RWPE2 (cell line): ENCODE measurements at regions not wholly inside any gene's neighbourhood (a gene's known extent, or its start where the extent isn't known, plus 50 kb on each side); places are given as distances from the start of the nearest gene placed in this dataset.
A peak's percentile ranks its signal among the peaks of the same experiment; 100 is the strongest.
"Not testable (repeated sequence)": the region's sequence is repeated elsewhere in the genome, so short reads cannot be mapped to it uniquely, and the experiment has no call there.

Experiments
- ATAC-seq: fragments of 200-7000 bp; cut with Tn5 transposase; 3 replicates; pipeline ENCODE4 v1.9.1; 2021; ENCODE audit warnings: low read depth
- DNase-seq: peaks from one replicate; pipeline ENCODE4 v3.0.0-alpha.2; 2020; ENCODE audit warnings: low spot score
- H3K27ac ChIP-seq: fragments of 450-650 bp; 2 replicates; pipeline ENCODE4 v1.5.1; 2017; ENCODE audit warnings: mild to moderate bottlenecking; ENCODE audit not compliant: poor library complexity, severe bottlenecking
- H3K27me3 ChIP-seq: fragments of 250-450 bp; sonication (Bioruptor Pico); 2 replicates; pipeline ENCODE4 v1.5.1; 2021; ENCODE audit warnings: mild to moderate bottlenecking, moderate library complexity; ENCODE audit not compliant: insufficient read depth, poor library complexity, severe bottlenecking
- H3K36me3 ChIP-seq: fragments of 250-450 bp; sonication (Bioruptor Pico); 2 replicates; pipeline ENCODE4 v1.5.1; 2020; ENCODE audit warnings: low read depth, mild to moderate bottlenecking, moderate library complexity
- H3K4me1 ChIP-seq: fragments of 250-450 bp; sonication (Bioruptor Pico); 2 replicates; pipeline ENCODE4 v1.5.1; 2021; ENCODE audit warnings: mild to moderate bottlenecking, moderate library complexity; ENCODE audit not compliant: insufficient read depth, poor library complexity, severe bottlenecking
- H3K4me3 ChIP-seq: fragments of 250-450 bp; sonication (Bioruptor Pico); 2 replicates; pipeline ENCODE4 v1.5.1; 2021; ENCODE audit warnings: mild to moderate bottlenecking, moderate library complexity; ENCODE audit not compliant: severe bottlenecking
- H3K9me3 ChIP-seq: fragments of 250-450 bp; sonication (Bioruptor Pico); 2 replicates; pipeline ENCODE4 v1.5.1; 2021; ENCODE audit warnings: mild to moderate bottlenecking, moderate library complexity; ENCODE audit not compliant: severe bottlenecking
- TF ChIP-seq, protein P1 (sequence below): fragments of 450-650 bp; IDR thresholded peaks from one replicate; pipeline ENCODE4 v1.5.1; 2017; ENCODE audit warnings: mild to moderate bottlenecking, moderate library complexity; ENCODE audit not compliant: poor library complexity, severe bottlenecking

DNA sequence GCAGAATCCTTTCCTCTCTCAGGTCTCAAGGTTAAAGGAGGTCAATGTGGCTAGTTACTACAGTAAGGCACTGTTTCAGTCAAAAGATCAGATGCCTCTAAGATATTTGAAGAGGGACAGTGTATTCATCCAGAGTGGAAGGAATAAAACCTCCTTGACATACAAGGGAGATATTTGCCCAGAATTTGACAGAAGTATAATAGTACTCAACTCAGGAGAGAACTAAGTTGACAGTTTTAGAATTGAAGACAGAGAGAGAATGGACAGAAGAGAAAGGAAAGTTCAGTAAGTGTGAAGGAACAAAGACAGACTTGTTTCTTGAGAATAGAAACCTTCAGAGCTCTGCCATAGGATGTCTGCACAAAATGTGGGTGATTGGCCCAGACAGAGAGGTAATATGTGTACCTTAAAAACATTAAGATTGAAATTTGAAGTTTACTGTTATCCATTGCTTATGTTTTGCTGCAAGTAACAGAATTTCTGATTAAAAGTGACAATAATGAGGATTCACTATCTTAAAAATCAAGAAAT, 507.1 kb downstream of the IGSF11 start:
- Histone ChIP-seq H3K4me3 (no peak overlapping the region), H3K27ac (no peak overlapping the region), H3K9me3 (peaks cover 6% of the 10 kb centered on the region), H3K4me1 (peaks cover 27% of the 10 kb centered on the region), H3K27me3 (no peaks in the 10 kb centered on the region), H3K36me3 (no peaks in the 10 kb centered on the region)
- TF ChIP-seq, protein P1, sequence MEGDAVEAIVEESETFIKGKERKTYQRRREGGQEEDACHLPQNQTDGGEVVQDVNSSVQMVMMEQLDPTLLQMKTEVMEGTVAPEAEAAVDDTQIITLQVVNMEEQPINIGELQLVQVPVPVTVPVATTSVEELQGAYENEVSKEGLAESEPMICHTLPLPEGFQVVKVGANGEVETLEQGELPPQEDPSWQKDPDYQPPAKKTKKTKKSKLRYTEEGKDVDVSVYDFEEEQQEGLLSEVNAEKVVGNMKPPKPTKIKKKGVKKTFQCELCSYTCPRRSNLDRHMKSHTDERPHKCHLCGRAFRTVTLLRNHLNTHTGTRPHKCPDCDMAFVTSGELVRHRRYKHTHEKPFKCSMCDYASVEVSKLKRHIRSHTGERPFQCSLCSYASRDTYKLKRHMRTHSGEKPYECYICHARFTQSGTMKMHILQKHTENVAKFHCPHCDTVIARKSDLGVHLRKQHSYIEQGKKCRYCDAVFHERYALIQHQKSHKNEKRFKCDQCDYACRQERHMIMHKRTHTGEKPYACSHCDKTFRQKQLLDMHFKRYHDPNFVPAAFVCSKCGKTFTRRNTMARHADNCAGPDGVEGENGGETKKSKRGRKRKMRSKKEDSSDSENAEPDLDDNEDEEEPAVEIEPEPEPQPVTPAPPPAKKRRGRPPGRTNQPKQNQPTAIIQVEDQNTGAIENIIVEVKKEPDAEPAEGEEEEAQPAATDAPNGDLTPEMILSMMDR, result no peak
- ATAC-seq (no peak), DNase-seq (no peak)

GRCh38 chr3:118529554-118529953, 505.1 kb downstream of the IGSF11 start:
- no peak for DNase-seq
- no peak overlapping the region for H3K27ac ChIP-seq
- H3K4me1 ChIP-seq, result peaks cover 33% of the 10 kb centered on the region
- TF ChIP-seq, protein P1, result no peak
- H3K36me3 ChIP-seq, result no peaks in the 10 kb centered on the region
- H3K9me3 ChIP-seq, result peaks cover 6% of the 10 kb centered on the region
- ATAC-seq, result peak; percentile 31; the same call in 1 of the 3 replicates
- H3K27me3 ChIP-seq, result no peaks in the 10 kb centered on the region
- H3K4me3 ChIP-seq, result no peak overlapping the region

GRCh38 chr3:118530350-118530922, 504.2 kb downstream of the IGSF11 start:
- Histone ChIP-seq H3K27me3 (no peaks in the 10 kb centered on the region), H3K4me3 (no peak overlapping the region), H3K27ac (no peak overlapping the region), H3K36me3 (no peaks in the 10 kb centered on the region), H3K9me3 (peaks cover 6% of the 10 kb centered on the region), H3K4me1 (peaks cover 33% of the 10 kb centered on the region)
- ATAC-seq (no peak), DNase-seq (no peak)
- TF ChIP-seq, protein P1, result no peak

GRCh38 chr3:118530927-118531356, 503.7 kb downstream of the IGSF11 start:
- peaks cover 33% of the 10 kb centered on the region for H3K4me1 ChIP-seq
- not testable (repeated sequence) for H3K27me3 ChIP-seq, ATAC-seq, DNase-seq, H3K36me3 ChIP-seq, H3K4me3 ChIP-seq, H3K9me3 ChIP-seq, H3K27ac ChIP-seq

DNA sequence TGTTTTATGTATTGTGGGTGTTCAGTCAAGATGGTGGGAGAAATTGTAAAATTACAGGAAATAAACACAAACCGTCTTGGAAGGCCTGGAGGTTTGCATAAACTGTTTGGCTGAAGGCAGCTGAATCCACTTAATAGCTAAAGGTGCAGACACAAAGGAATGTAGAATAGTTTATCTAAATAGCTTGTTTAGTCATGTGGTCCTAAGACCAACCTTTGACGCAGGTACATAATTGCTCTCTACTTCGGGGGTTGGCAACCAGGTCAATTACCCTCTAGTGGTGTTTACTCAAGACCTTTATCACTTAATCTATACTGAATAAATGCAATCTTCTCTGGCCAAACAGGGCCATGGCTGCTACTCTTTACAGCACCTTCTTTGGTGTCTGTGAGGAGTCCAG, 502.8 kb downstream of the IGSF11 start:
- Histone ChIP-seq H3K4me3 (no peak overlapping the region), H3K27ac (no peak overlapping the region), H3K27me3 (no peaks in the 10 kb centered on the region), H3K4me1 (peaks cover 39% of the 10 kb centered on the region), H3K36me3 (no peaks in the 10 kb centered on the region), H3K9me3 (peaks cover 6% of the 10 kb centered on the region)
- TF ChIP-seq, protein P1, result no peak
- ATAC-seq (no peak), DNase-seq (no peak)
